GM19438 (cell line): ENCODE measurements at regions not wholly inside any gene's neighbourhood (a gene's known extent, or its start where the extent isn't known, plus 50 kb on each side); places are given as distances from the start of the nearest gene placed in this dataset.
A peak's percentile ranks its signal among the peaks of the same experiment; 100 is the strongest.

Experiments
- ATAC-seq: cut with Tn5 transposase; IDR thresholded peaks from one replicate; pipeline ENCODE4 v1.9.1; 2021; ENCODE audit warnings: low read depth; ENCODE audit not compliant: unreplicated experiment

GRCh38 chr4:14868426-14869395, 133.6 kb upstream of the CPEB2 start:
- ATAC-seq, result no peak

- no peak for ATAC-seq
Observed at GRCh38 chr4:14871676-14872430, 130.4 kb upstream of the CPEB2 start.

DNA sequence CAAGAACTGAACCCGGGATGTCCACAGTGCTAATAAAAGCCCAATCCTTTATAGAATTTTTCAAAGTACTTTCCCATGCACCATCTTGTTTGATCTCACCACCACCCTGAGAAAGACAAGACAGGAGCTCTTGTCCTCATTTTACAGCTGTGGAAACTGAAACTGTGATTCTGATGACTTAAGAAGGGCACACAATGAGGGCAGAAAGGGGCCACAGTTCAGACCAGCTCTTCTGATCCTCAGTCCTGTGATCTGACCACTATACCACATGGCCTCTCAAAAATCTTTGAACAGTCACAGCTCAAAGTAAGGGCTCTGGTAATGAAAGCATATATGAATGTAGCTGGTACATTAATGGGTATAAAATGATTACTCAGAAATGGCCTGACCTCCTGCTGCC, 127.3 kb upstream of the CPEB2 start:
- ATAC-seq, result peak; percentile 45

GRCh38 chr4:14877246-14878225, 124.7 kb upstream of the CPEB2 start:
- peak; percentile 71 for ATAC-seq

- no peak for ATAC-seq
Observed at GRCh38 chr4:14878681-14879080, 123.6 kb upstream of the CPEB2 start.

GRCh38 chr4:14879683-14880082, 122.6 kb upstream of the CPEB2 start:
- no peak for ATAC-seq

- ATAC-seq, result no peak
Observed at GRCh38 chr4:14880805-14881204, 121.5 kb upstream of the CPEB2 start.

DNA sequence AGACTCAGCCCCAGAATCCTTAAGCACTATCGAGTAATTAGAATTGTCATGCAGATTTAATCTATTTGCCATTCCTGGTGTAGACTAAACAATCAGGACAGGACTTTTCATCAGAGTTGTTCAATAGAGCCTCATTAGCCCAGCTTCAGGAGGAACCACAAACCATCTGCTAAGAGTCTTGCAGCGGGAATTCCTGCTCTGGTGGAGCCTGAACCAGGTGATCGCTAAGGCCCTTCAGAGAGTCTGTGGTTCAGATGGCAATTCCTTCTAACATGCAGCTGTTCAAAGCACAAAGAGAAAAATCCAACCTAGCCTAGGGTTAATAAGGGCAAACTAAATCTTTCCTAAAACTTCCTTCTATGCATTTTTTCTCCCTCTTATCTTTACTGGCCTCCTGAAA, 119.1 kb upstream of the CPEB2 start:
- ATAC-seq, result no peak

- ATAC-seq, result no peak
Observed at GRCh38 chr4:14883661-14884060, 118.6 kb upstream of the CPEB2 start.

DNA sequence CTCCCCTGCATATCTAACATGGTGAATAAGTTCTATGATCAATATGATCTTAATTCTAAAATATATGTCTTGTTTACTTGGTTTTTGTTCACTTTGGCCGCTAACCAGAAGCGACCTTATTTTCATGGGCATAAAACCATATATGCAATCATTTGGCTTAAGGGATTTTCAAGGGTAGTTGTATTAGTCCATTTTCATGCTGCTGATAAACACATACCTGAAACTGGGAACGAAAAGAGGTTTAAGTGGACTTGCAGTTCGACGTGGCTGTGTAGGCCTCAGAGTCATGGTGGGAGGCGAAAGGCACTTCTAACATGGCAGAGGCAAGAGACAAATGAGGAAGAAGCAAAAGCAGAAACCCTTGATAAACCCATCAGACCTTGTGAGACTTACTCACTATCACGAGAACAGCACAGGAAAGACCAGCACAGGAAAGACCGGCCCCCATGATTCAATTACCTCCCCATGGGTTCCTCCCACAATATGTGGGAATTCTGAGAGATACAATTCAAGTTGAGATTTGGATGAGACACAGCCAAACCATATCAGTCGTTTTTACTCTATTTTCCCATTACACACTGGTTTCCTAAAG, 114.3 kb upstream of the CPEB2 start:
- ATAC-seq, result no peak

DNA sequence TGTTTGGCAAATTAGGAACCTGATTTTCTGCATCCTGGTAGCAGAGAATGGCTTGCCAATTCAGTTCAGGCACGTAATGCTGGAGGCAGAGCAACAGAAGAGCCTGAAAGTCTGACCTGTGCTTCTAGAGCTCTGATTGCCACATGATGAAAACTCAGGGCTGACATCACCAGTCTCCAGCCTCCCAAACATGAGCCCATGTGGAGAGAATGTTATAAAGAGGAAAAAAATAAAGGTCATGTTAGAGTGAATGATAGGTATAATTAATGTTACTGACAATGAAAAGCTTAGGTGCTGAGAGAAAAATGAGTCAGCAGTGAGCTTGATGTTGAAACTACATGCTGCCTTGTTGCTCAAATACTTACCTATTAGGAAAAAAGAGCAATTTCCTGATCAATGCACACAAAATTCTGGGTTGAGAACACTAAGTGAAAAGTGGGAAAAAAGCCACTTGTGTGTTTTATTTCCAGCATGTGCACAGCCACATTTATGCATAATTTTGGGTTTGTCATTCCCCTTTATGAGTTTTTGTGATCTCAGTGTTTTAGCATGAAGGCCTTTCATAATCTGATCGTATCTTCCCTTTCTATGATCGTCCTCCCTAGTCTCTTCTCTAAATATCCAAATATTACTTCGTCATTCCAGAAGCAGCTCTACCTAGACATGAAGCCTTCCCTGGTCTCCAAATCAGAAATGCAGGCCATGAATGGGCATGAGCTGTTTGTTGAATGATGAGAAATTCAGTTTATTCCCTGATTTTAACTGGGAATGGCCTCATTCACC, 113.3 kb upstream of the CPEB2 start:
- ATAC-seq, result no peak

GRCh38 chr4:14892563-14892962, 109.7 kb upstream of the CPEB2 start:
- ATAC-seq, result no peak

DNA sequence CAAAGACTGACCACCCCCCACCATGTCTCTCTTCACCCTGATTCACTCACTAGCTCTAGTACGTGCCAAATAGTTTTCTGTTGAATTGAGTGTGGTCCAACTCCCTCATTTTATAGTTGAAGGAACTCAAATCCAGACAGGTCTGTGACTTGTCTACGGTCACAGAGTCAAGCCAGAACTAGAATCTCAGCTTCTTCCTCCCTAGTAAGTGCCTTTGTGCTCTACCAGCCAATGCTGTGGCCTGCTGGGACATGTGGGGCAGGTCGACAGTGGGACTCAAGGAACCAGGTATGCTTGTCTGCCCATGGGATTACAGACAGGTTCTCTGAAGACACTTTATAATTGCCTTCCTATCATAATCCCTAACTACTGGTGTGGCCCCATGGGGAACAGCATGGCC, 108.6 kb upstream of the CPEB2 start:
- no peak for ATAC-seq

GRCh38 chr4:14894392-14895292, 107.6 kb upstream of the CPEB2 start:
- no peak for ATAC-seq

DNA sequence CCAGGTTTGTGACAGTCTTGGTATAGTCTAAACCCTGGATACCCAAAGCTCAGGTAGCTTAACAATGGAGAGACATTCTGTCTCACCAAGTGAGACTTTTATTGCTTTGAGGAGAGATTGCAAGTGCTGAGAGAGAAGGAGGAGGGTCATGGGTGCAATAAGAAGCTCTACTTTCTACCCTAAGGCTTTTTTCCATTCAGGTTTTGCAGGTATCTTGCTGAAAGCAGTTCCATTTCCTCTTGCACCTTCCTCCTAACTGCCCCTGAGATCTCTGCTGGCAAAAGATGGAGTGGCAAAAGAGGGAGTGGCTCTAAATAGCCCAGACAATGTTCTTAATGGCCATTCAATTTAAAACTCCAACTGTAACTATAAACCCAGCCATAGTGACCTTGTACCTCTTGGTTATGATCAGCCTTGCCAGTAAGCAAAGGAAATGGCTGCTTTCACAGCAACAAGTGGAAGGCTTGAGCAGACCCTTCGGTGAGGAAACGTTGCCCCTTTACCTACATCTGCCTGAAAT, 105.6 kb upstream of the CPEB2 start:
- no peak for ATAC-seq

DNA sequence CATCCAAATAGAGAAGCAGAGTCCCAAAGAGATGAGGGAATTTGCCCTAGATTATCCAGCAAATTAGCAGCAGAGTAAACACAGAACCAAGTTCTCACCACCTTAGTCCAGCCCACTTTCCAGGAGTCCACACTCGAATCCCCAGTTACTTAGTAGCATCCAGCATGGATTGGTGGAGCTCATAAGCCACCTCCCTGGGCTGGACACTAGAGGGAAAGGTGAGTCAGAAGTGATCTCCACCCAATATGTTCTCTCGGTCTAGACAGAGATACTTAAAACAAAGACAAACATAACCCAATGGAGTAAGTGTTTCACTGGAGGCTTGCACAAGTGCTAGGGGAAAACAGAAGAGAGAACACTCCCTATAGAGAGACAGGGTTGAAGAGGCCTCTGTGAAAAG, 105.1 kb upstream of the CPEB2 start:
- no peak for ATAC-seq

GRCh38 chr4:14898989-14899388, 103.3 kb upstream of the CPEB2 start:
- no peak for ATAC-seq

DNA sequence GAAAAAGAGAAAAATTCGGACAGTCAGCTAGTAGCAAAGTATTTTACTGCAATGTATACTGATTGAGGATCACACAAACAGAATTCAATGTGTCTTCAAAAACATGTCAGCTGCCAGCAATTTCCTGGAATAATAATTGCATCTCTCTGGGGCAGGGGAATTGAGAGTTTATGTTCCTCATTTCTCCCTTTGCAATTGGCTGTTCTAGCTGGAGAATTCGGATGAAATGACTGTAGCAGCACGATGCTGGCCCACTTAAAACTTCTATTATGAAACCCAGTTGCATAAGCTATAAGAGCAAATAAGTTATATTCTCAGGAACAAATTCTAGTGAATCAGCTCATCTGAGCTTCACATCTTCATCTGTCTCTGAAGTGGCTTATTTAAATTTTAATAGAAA, 99.9 kb upstream of the CPEB2 start:
- ATAC-seq, result no peak
